Adrenal gland (tissue), 5 donors: ENCODE measurements at regions not wholly inside any gene's neighbourhood (a gene's known extent, or its start where the extent isn't known, plus 50 kb on each side); places are given as distances from the start of the nearest gene placed in this dataset.

Experiments used
- CTCF ChIP-seq, 6 experiments: fragments of 450-650 bp in 4 of 6; fragments of 200-600 bp in 2 of 6; sonication (generic) in 1 of 6; IDR thresholded peaks; 1 replicate in 5 of 6; 2 replicates in 1 of 6; pipeline versions ENCODE4 v1.5.1 to v1.8.0; 2016 to 2021; ENCODE audit warnings: antibody characterized with exemption in 6 of 6, mild to moderate bottlenecking in 2 of 6, moderate library complexity in 1 of 6
- POLR2A ChIP-seq, 2 donors: fragments of 450-650 bp; IDR thresholded peaks; one replicate each; pipeline ENCODE4 v1.6.1; 2017; ENCODE audit warnings: antibody characterized with exemption in 2 of 2, mild to moderate bottlenecking in 2 of 2, moderate library complexity in 1 of 2
- donor health status: DM: no; HTN: no; CAD: no.

DNA sequence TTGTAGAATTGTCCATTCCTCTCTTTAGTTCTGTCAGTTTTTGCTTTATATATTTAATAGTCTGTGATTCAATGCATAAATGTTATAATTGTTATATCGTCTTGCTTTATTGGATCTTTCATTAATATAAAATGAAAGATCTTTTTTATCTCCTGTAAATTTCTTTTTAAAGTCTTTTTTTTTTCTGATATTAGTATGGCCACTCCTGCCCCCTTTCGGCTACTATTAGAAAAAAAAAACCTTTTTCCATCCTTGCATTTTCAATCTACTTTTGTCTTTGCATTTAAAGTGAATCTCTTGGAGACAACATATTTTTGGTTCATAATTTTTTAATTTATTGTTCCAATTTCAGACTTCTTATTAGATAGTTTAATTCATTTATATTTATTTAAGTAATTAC, 677.4 kb upstream of the NDST4 start:
- no peak for TF ChIP-seq CTCF (IDR thresholded peaks at IDR 0.05)
- no peak for TF ChIP-seq POLR2A (IDR thresholded peaks at IDR 0.05)
